Memory B cell (primary cell): ENCODE measurements at regions not wholly inside any gene's neighbourhood (a gene's known extent, or its start where the extent isn't known, plus 50 kb on each side); places are given as distances from the start of the nearest gene placed in this dataset.
A peak's percentile ranks its signal among the peaks of the same experiment; 100 is the strongest.
"Not testable (repeated sequence)": the region's sequence is repeated elsewhere in the genome, so short reads cannot be mapped to it uniquely, and the experiment has no call there.

Source experiments
- ATAC-seq: fragments of 150-1000 bp; cut with Tn5 transposase; 2 replicates; pipeline ENCODE4 v1.10.0; 2021; ENCODE audit warnings: low read depth, mild to moderate bottlenecking, moderate library complexity
- DNase-seq, 2 donors: peaks; one replicate each; pipeline ENCODE4 v3.0.0; 2022; ENCODE audit warnings: low spot score in 2 of 2
- H3K27ac Mint-ChIP-seq: one replicate; pipeline ENCODE4 v1.8.0; 2022; ENCODE audit warnings: mild to moderate bottlenecking, moderate library complexity, mixed read lengths
- H3K27me3 Mint-ChIP-seq: one replicate; pipeline ENCODE4 v1.8.0; 2022; ENCODE audit warnings: mixed read lengths
- H3K36me3 Mint-ChIP-seq: one replicate; pipeline ENCODE4 v1.8.0; 2022; ENCODE audit warnings: mild to moderate bottlenecking, mixed read lengths
- H3K4me1 Mint-ChIP-seq: one replicate; pipeline ENCODE4 v1.8.0; 2022; ENCODE audit warnings: mixed read lengths
- H3K4me3 Mint-ChIP-seq: one replicate; pipeline ENCODE4 v1.8.0; 2022; ENCODE audit warnings: mild to moderate bottlenecking, moderate library complexity, mixed read lengths
- H3K9me3 Mint-ChIP-seq: one replicate; pipeline ENCODE4 v1.8.0; 2022; ENCODE audit warnings: mixed read lengths

GRCh38 chr14:106209755-106210154 lies 683.4 kb downstream of the TMEM121 start:
- H3K36me3 Mint-ChIP-seq = no peaks in the 10 kb centered on the region
- DNase-seq = no peak
- peaks cover 2% of the 10 kb centered on the region for H3K4me1 Mint-ChIP-seq
- no peak overlapping the region for H3K27ac Mint-ChIP-seq
- H3K27me3 Mint-ChIP-seq = peaks cover 14% of the 10 kb centered on the region
- H3K9me3 Mint-ChIP-seq = no peaks in the 10 kb centered on the region
- H3K4me3 Mint-ChIP-seq = no peak overlapping the region
- ATAC-seq = no peak

- peak; percentile 42 for ATAC-seq
- H3K27me3 Mint-ChIP-seq = peaks cover 10% of the 10 kb centered on the region
Observed at GRCh38 chr14:106210650-106211049, 684.3 kb downstream of the TMEM121 start.

GRCh38 chr14:106211334-106211900 lies 685.0 kb downstream of the TMEM121 start:
- Mint-ChIP-seq H3K36me3 (no peaks in the 10 kb centered on the region), H3K4me1 (peaks cover 2% of the 10 kb centered on the region), H3K27ac (no peak overlapping the region), H3K4me3 (no peak overlapping the region), H3K27me3 (peaks cover 7% of the 10 kb centered on the region), H3K9me3 (no peaks in the 10 kb centered on the region)
- ATAC-seq = no peak
- DNase-seq = no peak

More at GRCh38 chr14:106210650-106211049, 684.3 kb downstream of the TMEM121 start:
- H3K9me3 Mint-ChIP-seq = no peaks in the 10 kb centered on the region
- H3K36me3 Mint-ChIP-seq = no peaks in the 10 kb centered on the region
- no peak overlapping the region for H3K27ac Mint-ChIP-seq
- H3K4me1 Mint-ChIP-seq = peaks cover 2% of the 10 kb centered on the region
- no peak for DNase-seq
- H3K4me3 Mint-ChIP-seq = no peak overlapping the region

GRCh38 chr14:106215229-106215628 lies 688.8 kb downstream of the TMEM121 start:
- H3K4me1 Mint-ChIP-seq = no peaks in the 10 kb centered on the region
- no peaks in the 10 kb centered on the region for H3K9me3 Mint-ChIP-seq
- ATAC-seq (no peak), DNase-seq (no peak)
- H3K27me3 Mint-ChIP-seq = peaks cover 5% of the 10 kb centered on the region
- no peak overlapping the region for H3K4me3 Mint-ChIP-seq
- no peak overlapping the region for H3K27ac Mint-ChIP-seq
- no peaks in the 10 kb centered on the region for H3K36me3 Mint-ChIP-seq

- DNase-seq = no peak
- H3K4me3 Mint-ChIP-seq = no peak overlapping the region
- no peaks in the 10 kb centered on the region for H3K4me1 Mint-ChIP-seq
- H3K36me3 Mint-ChIP-seq = no peaks in the 10 kb centered on the region
- no peak overlapping the region for H3K27ac Mint-ChIP-seq
- ATAC-seq = no peak
- H3K27me3 Mint-ChIP-seq = peaks cover 4% of the 10 kb centered on the region
- no peaks in the 10 kb centered on the region for H3K9me3 Mint-ChIP-seq
Observed at GRCh38 chr14:106216679-106217078, 690.3 kb downstream of the TMEM121 start.

- no peaks in the 10 kb centered on the region for H3K36me3 Mint-ChIP-seq
- no peak overlapping the region for H3K27ac Mint-ChIP-seq
- ATAC-seq (no peak), DNase-seq (no peak)
- H3K4me1 Mint-ChIP-seq = no peaks in the 10 kb centered on the region
- H3K4me3 Mint-ChIP-seq = no peak overlapping the region
- peaks cover 4% of the 10 kb centered on the region for H3K27me3 Mint-ChIP-seq
- H3K9me3 Mint-ChIP-seq = no peaks in the 10 kb centered on the region
Observed at GRCh38 chr14:106218174-106218573, 691.8 kb downstream of the TMEM121 start.

GRCh38 chr14:106222311-106222710 lies 695.9 kb downstream of the TMEM121 start:
- Mint-ChIP-seq H3K27ac (no peak overlapping the region), H3K9me3 (no peaks in the 10 kb centered on the region), H3K4me3 (no peak overlapping the region), H3K4me1 (peaks cover 2% of the 10 kb centered on the region), H3K36me3 (no peaks in the 10 kb centered on the region), H3K27me3 (peaks cover 4% of the 10 kb centered on the region)
- ATAC-seq (no peak), DNase-seq (no peak)

GRCh38 chr14:106222731-106223130 lies 696.3 kb downstream of the TMEM121 start:
- Mint-ChIP-seq H3K4me3 (no peak overlapping the region), H3K9me3 (no peaks in the 10 kb centered on the region), H3K27me3 (peaks cover 5% of the 10 kb centered on the region), H3K27ac (no peak overlapping the region), H3K4me1 (peaks cover 2% of the 10 kb centered on the region), H3K36me3 (no peaks in the 10 kb centered on the region)
- no peak for ATAC-seq
- no peak for DNase-seq

GRCh38 chr14:106227793-106228192 lies 701.4 kb downstream of the TMEM121 start:
- H3K4me1 Mint-ChIP-seq = peaks cover 2% of the 10 kb centered on the region
- DNase-seq (no peak), ATAC-seq (no peak)
- H3K9me3 Mint-ChIP-seq = no peaks in the 10 kb centered on the region
- peaks cover 7% of the 10 kb centered on the region for H3K27me3 Mint-ChIP-seq
- H3K4me3 Mint-ChIP-seq = no peak overlapping the region
- no peak overlapping the region for H3K27ac Mint-ChIP-seq
- no peaks in the 10 kb centered on the region for H3K36me3 Mint-ChIP-seq

GRCh38 chr14:106228541-106229158 lies 702.3 kb downstream of the TMEM121 start:
- Mint-ChIP-seq H3K27ac (no peak overlapping the region), H3K27me3 (peaks cover 7% of the 10 kb centered on the region), H3K4me3 (no peak overlapping the region), H3K9me3 (no peaks in the 10 kb centered on the region), H3K36me3 (no peaks in the 10 kb centered on the region), H3K4me1 (peaks cover 2% of the 10 kb centered on the region)
- ATAC-seq (no peak), DNase-seq (no peak)

- H3K27me3 Mint-ChIP-seq = peaks cover 7% of the 10 kb centered on the region
- H3K36me3 Mint-ChIP-seq = no peaks in the 10 kb centered on the region
- DNase-seq (no peak), ATAC-seq (no peak)
- no peaks in the 10 kb centered on the region for H3K9me3 Mint-ChIP-seq
- H3K27ac Mint-ChIP-seq = no peak overlapping the region
- peaks cover 3% of the 10 kb centered on the region for H3K4me1 Mint-ChIP-seq
- H3K4me3 Mint-ChIP-seq = no peak overlapping the region
Observed at GRCh38 chr14:106230071-106230470, 703.7 kb downstream of the TMEM121 start.

GRCh38 chr14:106233191-106233590 lies 706.8 kb downstream of the TMEM121 start:
- DNase-seq, H3K4me1 Mint-ChIP-seq, H3K27ac Mint-ChIP-seq, ATAC-seq, H3K36me3 Mint-ChIP-seq, H3K4me3 Mint-ChIP-seq, H3K9me3 Mint-ChIP-seq, H3K27me3 Mint-ChIP-seq: not testable (repeated sequence)

- H3K36me3 Mint-ChIP-seq, H3K4me1 Mint-ChIP-seq, H3K27ac Mint-ChIP-seq, H3K27me3 Mint-ChIP-seq, H3K9me3 Mint-ChIP-seq: not testable (repeated sequence)
- peak in 1 of 2 donors; percentile 21 for DNase-seq
- H3K4me3 Mint-ChIP-seq = peak overlapping the region; percentile 80
- peak; percentile 38 for ATAC-seq
Observed at GRCh38 chr14:106234525-106235254, 708.3 kb downstream of the TMEM121 start.

- Mint-ChIP-seq H3K4me3 (peak overlapping the region; percentile 80), H3K27ac (no peak overlapping the region), H3K9me3 (no peaks in the 10 kb centered on the region), H3K36me3 (peaks cover 2% of the 10 kb centered on the region), H3K27me3 (peaks cover 11% of the 10 kb centered on the region), H3K4me1 (peaks cover 7% of the 10 kb centered on the region)
- DNase-seq (no peak), ATAC-seq (no peak)
Observed at GRCh38 chr14:106235356-106236159, 709.2 kb downstream of the TMEM121 start.
